ENCODE measurements at regions not wholly inside any gene's neighbourhood (a gene's known extent, or its start where the extent isn't known, plus 50 kb on each side); places are given as distances from the start of the nearest gene placed in this dataset.

GRCh38 chr3:72186400-72186855 is 401.5 kb upstream of the PROK2 start:
- H3K4me3 ChIP-seq (ENCODE audit: low read depth in 2 of 2, low read length in 2 of 2), result no peak overlapping the region
- no peak for TF ChIP-seq TCF7L2 (IDR thresholded peaks at IDR 0.05; ENCODE audit: low read depth, low read length)
- TF ChIP-seq REST (IDR thresholded peaks at IDR 0.05; ENCODE audit: insufficient read depth in 1 of 2, low read depth in 2 of 2, low read length in 1 of 2), result no peak
- TF ChIP-seq SIN3A (IDR thresholded peaks at IDR 0.05; ENCODE audit: borderline replicate concordance, insufficient read depth, low read depth, low read length), result no peak
- TF ChIP-seq CTCF (IDR thresholded peaks at IDR 0.05), result no peak
- no peak for TF ChIP-seq POLR2AphosphoS5 (IDR thresholded peaks at IDR 0.05; ENCODE audit: low read depth, low read length)
- H3K4me1 ChIP-seq (ENCODE audit: control insufficient read depth, insufficient read depth, low read length), result no peaks in the 10 kb centered on the region
- BruUV-seq (replicated peaks), result no TSS peak
- POLR2A ChIA-PET, result no interaction called here
- in situ Hi-C loops (cut with HindIII; ENCODE audit: low pct_unique_long_range_greater_than_20kb, low sequenced_read_pairs) (no loop called here), intact Hi-C loops (cut with micrococcal nuclease; ENCODE audit: unreplicated experiment) (no loop called here)
- no peak overlapping the region for H3K27ac ChIP-seq (ENCODE audit: low read length)
- DNase-seq (ENCODE audit: low read depth, low spot score) (no peak), ATAC-seq (no peak)
- CTCF ChIA-PET, result no interaction called here
- no peaks in the 10 kb centered on the region for H3K27me3 ChIP-seq (ENCODE audit: control insufficient read depth, insufficient read depth, low read length)
- no peaks in the 10 kb centered on the region for H3K36me3 ChIP-seq (ENCODE audit: control insufficient read depth, insufficient read depth, low read length)
- H3K9me3 ChIP-seq (ENCODE audit: control insufficient read depth, insufficient read depth, low read depth, low read length), result no peaks in the 10 kb centered on the region

- ATAC-seq (no peak), DNase-seq (ENCODE audit: low read depth, low spot score) (no peak)
- CTCF ChIA-PET, result no interaction called here
- Histone ChIP-seq H3K9me3 (ENCODE audit: control insufficient read depth, insufficient read depth, low read depth, low read length) (no peaks in the 10 kb centered on the region), H3K36me3 (ENCODE audit: control insufficient read depth, insufficient read depth, low read length) (no peaks in the 10 kb centered on the region), H3K27me3 (ENCODE audit: control insufficient read depth, insufficient read depth, low read length) (no peaks in the 10 kb centered on the region), H3K4me3 (ENCODE audit: low read depth in 2 of 2, low read length in 2 of 2) (no peak overlapping the region), H3K4me1 (ENCODE audit: control insufficient read depth, insufficient read depth, low read length) (no peaks in the 10 kb centered on the region), H3K27ac (ENCODE audit: low read length) (no peak overlapping the region)
- no TSS peak for BruUV-seq (replicated peaks)
- TF ChIP-seq SIN3A (IDR thresholded peaks at IDR 0.05; ENCODE audit: borderline replicate concordance, insufficient read depth, low read depth, low read length), result no peak
- TF ChIP-seq TCF7L2 (IDR thresholded peaks at IDR 0.05; ENCODE audit: low read depth, low read length), result no peak
- no peak for TF ChIP-seq REST (IDR thresholded peaks at IDR 0.05; ENCODE audit: insufficient read depth in 1 of 2, low read depth in 2 of 2, low read length in 1 of 2)
- TF ChIP-seq CTCF (IDR thresholded peaks at IDR 0.05), result no peak
- TF ChIP-seq POLR2AphosphoS5 (IDR thresholded peaks at IDR 0.05; ENCODE audit: low read depth, low read length), result no peak
- intact Hi-C loops (cut with micrococcal nuclease; ENCODE audit: unreplicated experiment) (no loop called here), in situ Hi-C loops (cut with HindIII; ENCODE audit: low pct_unique_long_range_greater_than_20kb, low sequenced_read_pairs) (no loop called here)
- POLR2A ChIA-PET, result no interaction called here
These were observed 400.8 kb upstream of the PROK2 start for GRCh38 chr3:72185549-72186399.
